ENCODE measurements at regions not wholly inside any gene's neighbourhood (a gene's known extent, or its start where the extent isn't known, plus 50 kb on each side); places are given as distances from the start of the nearest gene placed in this dataset.

DNA sequence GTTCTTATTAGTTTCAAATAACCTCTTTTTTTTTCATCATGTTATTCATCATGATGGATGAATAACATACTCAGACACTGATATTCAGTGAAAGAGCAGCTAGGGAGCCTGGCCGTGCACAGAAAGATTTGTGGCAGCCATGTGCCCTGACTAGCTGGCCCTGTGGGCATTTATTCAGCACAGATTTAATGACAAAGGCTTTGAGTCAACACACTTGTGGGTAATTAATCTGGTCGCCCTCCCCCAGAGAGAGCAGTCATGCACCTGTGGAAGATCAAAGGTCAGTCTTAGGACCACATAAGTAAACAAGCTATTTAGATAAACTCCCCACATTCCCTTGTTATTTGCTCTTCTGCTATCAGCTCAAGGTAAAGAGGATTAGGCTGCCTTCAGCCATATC lies 153.2 kb upstream of the HMCN1 start:
- no peak for DNase-seq (ENCODE audit: low read depth)

- no peak for DNase-seq (ENCODE audit: low read depth)
Observed at GRCh38 chr1:185578293-185578692, 155.9 kb upstream of the HMCN1 start.

- DNase-seq (ENCODE audit: low read depth): no peak
Observed at GRCh38 chr1:185574139-185574875, 159.9 kb upstream of the HMCN1 start.

GRCh38 chr1:185573677-185574076 lies 160.5 kb upstream of the HMCN1 start:
- no peak for DNase-seq (ENCODE audit: low read depth)

GRCh38 chr1:185573162-185573561 lies 161.0 kb upstream of the HMCN1 start:
- no peak for DNase-seq (ENCODE audit: low read depth)

DNA sequence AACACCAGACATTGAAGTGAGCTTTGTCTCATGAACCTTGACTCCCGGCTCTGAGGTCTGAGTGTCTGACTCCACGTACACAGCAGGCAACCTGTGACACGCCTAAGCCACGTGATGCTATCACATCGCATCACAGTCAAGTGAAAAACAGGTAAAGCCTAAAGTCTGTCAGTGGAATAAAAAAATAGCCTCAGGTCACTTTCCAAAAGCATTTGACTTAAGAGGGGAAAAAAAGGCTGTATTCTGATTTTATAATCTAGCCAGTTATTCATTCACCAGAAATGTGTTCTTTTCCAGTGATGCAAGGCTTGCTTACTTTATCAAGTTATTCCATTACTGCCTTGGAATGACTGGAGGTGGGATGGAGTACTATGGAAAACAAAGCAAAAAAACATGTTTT lies 163.2 kb upstream of the HMCN1 start:
- no peak for DNase-seq (ENCODE audit: low read depth)

DNA sequence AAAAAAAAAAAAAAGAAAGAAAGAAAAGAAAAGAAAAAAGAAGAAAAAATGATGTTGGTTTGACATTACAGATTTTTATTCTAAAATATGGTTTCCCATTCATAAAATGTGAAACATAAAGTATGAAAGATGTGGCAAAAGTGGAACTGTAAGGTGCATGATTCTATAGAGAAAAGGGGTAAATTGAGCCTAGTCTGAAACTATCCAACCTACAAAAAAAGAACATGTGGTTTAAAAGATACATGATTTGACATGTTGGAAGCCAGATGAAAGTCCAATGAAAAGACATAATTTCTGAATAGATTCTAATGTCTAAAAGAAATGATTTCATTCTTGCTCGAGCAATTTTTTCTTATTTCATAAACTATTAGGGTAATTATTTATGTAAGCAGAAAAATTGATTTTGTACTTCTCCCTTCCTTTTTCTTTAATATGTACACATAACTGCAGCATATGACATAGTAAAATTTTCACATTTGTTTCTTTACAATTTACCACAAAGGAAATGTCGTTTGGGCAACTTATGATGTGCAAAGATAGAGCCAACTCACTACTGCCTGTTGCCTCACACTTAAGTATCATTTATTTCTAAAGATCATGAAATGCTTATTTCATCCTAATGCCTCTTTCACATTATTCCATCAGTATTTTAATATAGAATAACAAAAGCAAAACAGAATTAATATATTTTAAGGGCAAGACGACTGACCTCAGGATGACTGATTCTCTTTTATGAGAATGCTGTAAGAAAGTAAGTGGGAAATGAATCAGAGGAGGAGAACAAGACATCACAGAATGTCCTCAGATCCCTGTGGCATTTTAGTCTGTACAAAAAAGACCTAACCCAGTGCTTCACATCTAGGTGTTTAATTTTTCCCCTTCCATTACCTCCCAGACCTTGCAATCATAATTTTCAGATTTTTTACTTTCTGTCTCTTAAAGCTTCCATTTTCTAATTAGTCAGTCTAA lies 165.8 kb upstream of the HMCN1 start:
- DNase-seq (ENCODE audit: low read depth): no peak

- no peak for DNase-seq (ENCODE audit: low read depth)
Observed at GRCh38 chr1:185567440-185567839, 166.8 kb upstream of the HMCN1 start.

GRCh38 chr1:185566995-185567394 lies 167.2 kb upstream of the HMCN1 start:
- peak; percentile 72 for DNase-seq (ENCODE audit: low read depth)

GRCh38 chr1:185565302-185565701 lies 168.9 kb upstream of the HMCN1 start:
- peak; percentile 84 for DNase-seq (ENCODE audit: low read depth)

GRCh38 chr1:185564816-185565215 lies 169.4 kb upstream of the HMCN1 start:
- DNase-seq (ENCODE audit: low read depth): no peak

DNA sequence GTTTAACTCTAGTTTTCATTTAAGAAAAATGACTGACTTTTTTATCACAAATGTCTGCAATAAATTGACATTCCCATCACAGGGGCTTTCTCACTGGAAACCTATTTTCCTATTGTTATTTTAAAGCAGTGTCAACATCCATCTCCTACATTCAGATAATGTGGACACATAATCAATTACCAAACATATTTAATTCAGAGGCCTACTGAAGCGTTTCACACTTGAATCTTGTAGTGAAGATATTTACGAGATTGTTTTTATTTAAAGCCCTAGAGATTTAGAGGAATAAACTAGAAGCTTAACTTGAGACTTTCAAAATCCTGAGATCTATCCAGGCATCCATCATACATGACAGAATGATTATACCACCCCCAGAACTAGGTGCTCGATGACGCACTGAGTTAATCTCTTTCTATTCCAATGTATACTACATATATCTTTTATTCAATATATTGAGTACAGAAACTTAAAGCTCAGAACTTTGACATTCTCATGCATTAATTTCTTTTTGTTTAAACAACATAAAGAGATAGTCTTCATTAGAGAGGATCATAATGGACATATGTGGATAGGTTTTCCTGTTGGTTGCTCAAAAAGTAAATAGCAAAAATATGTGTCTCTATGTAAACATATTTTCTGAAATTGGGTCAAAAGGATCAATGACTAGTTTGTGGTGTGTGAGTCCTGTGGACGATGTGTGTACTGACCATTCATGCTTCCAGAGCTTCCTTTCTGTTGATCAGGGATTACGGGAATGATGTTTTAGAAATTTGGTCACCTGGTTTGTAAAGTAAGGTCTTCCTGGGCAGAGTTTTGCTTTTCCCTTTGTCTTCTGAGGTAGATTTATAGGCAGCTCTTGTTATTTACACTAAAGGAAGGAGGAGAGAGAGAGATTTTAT lies 171.5 kb upstream of the HMCN1 start:
- DNase-seq (ENCODE audit: low read depth): no peak

DNA sequence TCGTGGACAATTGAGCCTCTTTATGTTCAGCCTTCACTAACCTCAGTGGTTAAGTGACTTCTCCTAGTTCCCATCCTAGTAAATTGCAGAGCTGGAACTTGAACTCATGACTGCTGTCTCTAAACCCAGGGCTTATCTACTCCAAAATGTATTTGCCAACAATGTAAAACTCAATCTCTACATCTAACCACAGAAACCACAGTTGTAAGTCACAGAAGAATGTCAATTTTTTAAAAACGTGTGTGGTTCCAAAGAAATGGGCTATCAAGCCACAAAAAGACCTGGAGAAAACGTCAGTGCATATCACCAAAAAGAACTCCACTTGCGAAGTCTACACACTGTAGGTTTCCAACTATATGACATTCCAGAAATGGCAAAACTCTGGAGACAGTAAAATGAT lies 172.6 kb upstream of the HMCN1 start:
- DNase-seq (ENCODE audit: low read depth): peak; percentile 25

GRCh38 chr1:185560760-185561159 lies 173.4 kb upstream of the HMCN1 start:
- no peak for DNase-seq (ENCODE audit: low read depth)

DNA sequence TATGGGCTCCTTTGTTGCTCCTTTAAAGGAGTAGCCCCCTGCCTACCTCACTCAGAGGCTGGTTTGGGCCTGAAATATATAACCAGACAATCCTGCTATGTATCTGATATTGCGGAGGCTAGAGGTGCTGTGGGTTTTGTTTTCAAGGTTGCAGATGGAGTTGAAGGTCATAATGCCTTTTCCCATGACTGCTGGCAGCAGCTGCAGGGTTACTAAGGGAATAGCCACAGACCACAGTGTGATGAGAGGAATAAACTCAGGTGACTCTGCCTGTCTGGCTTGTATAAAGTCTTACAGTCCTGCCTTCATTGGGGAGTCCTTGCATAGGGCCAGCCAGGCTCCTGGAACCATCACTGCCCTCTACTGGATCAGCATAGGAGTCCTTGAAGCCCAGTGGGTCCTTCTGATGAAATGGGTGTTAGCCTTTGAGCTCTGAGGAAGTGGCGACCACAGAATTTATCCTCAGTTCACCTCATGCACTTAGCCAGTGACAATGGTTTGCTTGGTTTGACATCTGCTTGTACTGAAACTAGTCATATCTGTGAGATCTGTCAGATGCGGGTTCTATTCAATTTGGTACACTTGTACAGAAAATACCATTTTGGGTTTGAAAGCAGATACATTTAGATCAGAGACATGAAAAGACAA lies 174.4 kb upstream of the HMCN1 start:
- DNase-seq (ENCODE audit: low read depth): peak; percentile 53

GRCh38 chr1:185559151-185559550 lies 175.0 kb upstream of the HMCN1 start:
- DNase-seq (ENCODE audit: low read depth): no peak

GRCh38 chr1:185556561-185556960 lies 177.6 kb upstream of the HMCN1 start:
- no peak for DNase-seq (ENCODE audit: low read depth)

GRCh38 chr1:185555743-185556142 lies 178.4 kb upstream of the HMCN1 start:
- DNase-seq (ENCODE audit: low read depth): no peak

- DNase-seq (ENCODE audit: low read depth): no peak
Observed at GRCh38 chr1:185551008-185551407, 183.2 kb upstream of the HMCN1 start.

DNA sequence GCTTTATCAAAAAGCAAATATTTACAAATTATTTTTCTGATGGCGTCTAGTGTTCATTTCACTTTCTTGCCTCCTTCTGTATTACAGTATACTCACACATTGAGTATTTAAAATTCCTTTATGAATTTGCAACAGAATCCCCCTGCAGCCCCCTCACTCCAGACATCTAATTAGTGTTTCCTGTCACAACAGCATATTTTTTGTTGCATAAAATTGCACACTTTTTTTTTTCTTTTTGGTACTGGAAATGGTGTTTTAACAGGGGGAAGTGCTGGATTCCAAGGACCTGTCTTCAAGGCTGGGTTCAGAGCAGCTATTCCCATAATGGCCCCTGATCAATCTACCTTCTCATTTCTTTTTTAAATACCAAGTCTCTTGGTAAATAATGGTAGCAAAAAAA lies 184.3 kb upstream of the HMCN1 start:
- DNase-seq (ENCODE audit: low read depth): no peak

GRCh38 chr1:185546029-185546428 lies 188.2 kb upstream of the HMCN1 start:
- DNase-seq (ENCODE audit: low read depth): no peak

Measured in Daoy (cell line).